GM10266 (cell line): ENCODE measurements at regions not wholly inside any gene's neighbourhood (a gene's known extent, or its start where the extent isn't known, plus 50 kb on each side); places are given as distances from the start of the nearest gene placed in this dataset.
"Not testable (repeated sequence)": the region's sequence is repeated elsewhere in the genome, so short reads cannot be mapped to it uniquely, and the experiment has no call there.

Experiments
- DNase-seq: peaks from one replicate; pipeline ENCODE4 v3.0.0; 2012; ENCODE audit errors: extremely low spot score
- CTCF ChIP-seq: IDR thresholded peaks from 2 replicates; pipeline ENCODE4 v1.5.1; 2012; ENCODE audit warnings: mild to moderate bottlenecking, low read depth; ENCODE audit not compliant: control insufficient read depth, insufficient read depth; ENCODE audit errors: missing control alignments

GRCh38 chr1:186255266-186255665, 119.8 kb downstream of the TPR start:
- no peak for DNase-seq
- no peak for TF ChIP-seq CTCF

- DNase-seq = no peak
- no peak for TF ChIP-seq CTCF
These were observed 124.5 kb downstream of the TPR start for GRCh38 chr1:186250529-186250928.

GRCh38 chr1:186248608-186249007, 126.4 kb downstream of the TPR start:
- DNase-seq = not testable (repeated sequence)

GRCh38 chr1:186244825-186245224, 130.2 kb downstream of the TPR start:
- no peak for DNase-seq
- TF ChIP-seq CTCF = peak; percentile 20
